HG02943 (cell line): ENCODE measurements at regions not wholly inside any gene's neighbourhood (a gene's known extent, or its start where the extent isn't known, plus 50 kb on each side); places are given as distances from the start of the nearest gene placed in this dataset.
"Not testable (repeated sequence)": the region's sequence is repeated elsewhere in the genome, so short reads cannot be mapped to it uniquely, and the experiment has no call there.

Experiments used
- ATAC-seq: cut with Tn5 transposase; IDR thresholded peaks from one replicate; pipeline ENCODE4 v1.9.1; 2021; ENCODE audit warnings: mild to moderate bottlenecking, low read depth, moderate library complexity; ENCODE audit not compliant: unreplicated experiment

DNA sequence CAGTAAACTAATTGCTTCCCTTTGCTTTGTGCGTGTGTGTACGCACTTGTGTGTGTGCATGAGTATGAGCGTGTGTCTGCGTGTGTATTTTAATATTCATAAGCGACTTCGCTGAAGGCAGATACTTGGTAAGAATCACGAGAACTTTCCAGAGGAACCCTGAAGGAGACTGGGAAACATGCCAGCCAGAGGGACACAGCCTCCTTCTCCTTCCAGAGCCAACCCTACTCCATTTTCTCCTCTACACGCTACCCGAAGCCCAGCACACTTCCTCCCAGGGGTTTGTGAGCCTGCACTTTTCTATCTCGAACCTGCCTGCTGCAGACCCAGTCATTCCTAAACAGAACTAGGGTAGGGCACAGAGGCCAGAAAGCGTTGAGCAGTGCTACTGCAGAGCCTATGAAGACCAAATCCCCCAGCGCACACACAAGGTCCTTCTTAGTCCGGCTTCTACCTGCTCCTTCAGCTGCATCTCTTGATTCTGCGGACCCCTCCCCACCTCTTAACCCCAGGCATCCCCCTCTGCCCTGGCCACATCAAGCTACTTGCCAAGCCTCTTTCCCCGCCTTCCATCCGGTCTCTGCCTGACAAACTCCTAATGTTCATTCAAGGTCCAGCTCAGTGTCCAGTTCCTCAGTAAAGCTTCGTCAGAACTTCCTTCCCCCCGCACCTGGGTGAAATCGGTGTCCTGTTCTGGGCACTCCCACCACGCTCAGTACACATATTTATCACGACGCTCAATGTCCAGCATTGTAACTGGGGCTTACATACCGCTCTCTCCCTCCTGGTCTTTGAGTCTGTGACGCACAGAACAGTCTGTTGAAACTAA lies 191.8 kb downstream of the FAM43A start:
- no peak for ATAC-seq

DNA sequence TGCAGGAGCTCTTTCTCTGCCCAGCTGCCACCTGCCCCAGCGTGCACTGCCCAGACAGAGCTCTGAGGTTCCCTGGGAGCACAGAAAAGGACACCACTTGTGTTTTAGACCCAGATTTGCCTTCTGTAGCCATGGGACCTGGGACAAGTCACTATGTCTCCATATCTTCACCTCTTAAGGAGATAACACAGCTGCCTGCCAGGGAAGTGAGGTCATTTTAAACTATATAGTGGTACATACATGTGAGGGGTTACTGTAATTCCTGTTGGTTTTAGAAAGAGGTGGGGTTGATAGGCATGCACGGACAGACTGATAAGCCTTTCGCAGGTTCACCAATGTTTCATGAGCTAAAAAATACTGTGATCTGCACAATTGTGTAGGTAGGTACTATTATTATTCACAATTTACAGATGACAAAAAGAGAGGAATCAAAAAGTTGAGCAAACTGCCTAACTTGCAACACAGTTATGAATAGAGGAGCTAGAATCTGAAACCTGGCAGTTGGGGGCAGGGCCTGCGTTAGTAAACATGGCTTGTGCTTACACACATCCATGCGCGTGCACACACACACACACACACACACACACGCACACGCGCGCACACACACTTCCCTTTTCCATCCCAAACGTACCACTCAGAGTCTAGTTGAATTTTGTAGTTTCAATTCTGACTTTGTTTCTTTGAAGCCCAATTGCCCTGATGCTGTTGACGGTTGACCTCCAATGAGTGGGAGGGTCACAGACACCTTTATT lies 193.6 kb downstream of the FAM43A start:
- no peak for ATAC-seq

- no peak for ATAC-seq
Measured at GRCh38 chr3:194879991-194880939, 194.6 kb downstream of the FAM43A start.

GRCh38 chr3:194880940-194881925 lies 195.6 kb downstream of the FAM43A start:
- ATAC-seq: no peak

DNA sequence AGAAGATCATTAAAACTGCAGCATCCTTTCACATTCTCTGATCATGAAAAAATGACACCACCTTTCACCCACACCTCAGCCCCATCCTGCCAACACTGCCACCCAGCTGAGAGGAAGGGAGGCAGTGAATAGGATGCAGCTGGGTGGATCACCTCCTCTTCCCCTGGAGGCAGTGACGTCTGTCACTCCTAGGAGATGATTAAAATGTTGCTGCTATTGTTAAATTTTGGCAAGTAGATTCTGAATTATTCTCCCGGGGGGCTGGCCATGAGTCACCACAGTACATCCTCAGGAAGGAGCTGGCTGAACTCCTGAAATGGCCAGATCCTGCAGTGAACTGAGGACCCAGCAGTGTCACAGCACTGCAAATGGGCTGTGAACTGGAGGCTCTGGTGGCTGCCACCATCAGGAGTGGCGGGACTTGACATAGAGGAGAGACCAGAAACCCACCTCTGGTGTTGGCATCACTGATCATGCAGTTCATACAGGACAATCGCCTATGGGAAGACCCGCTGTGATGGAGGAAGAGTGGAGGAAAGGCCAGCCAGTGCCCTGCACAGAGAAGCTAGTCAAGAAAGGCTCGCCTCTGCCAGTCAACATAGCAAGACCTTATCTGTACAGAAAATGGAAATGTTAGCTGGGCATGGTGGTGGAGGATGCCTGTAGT lies 199.1 kb downstream of the FAM43A start:
- no peak for ATAC-seq

DNA sequence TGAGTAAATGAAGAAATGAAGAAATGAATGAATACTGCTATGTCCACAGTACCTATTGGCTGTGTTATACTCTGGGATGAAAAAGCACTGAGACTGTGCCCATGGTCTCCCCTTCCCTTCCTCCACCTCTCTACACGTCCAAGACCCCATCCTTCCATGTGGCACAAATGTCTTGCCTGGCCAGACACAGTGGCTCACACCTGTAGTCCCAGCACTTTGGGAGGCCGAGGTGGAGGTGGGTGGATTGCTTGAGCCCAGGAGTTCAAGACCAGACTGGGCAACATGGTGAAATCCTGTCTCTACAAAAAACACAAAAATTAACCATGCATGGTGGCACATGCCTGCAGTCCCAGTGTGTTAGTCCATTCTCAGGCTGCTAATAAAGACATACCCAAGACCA lies 200.1 kb downstream of the FAM43A start:
- no peak for ATAC-seq

DNA sequence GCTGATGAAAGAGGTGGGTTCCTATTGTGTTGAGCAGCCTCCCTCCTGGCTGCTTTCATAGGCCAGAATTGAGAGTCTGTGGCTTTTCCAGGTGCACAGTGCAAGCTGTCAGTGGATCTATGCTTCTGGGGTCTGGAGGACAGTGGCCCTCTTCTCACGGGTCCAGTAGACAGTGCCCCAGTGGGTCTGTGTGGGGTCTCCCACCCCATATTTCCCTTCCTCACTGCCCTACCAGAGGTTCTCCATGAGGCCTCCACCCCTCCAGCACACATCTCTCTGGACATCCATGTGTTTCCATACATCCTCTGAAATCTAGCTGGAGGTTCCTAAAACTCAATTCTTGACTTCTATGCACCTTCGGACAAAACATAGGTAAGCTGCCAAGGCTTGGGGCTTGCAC lies 201.2 kb downstream of the FAM43A start:
- ATAC-seq: no peak

DNA sequence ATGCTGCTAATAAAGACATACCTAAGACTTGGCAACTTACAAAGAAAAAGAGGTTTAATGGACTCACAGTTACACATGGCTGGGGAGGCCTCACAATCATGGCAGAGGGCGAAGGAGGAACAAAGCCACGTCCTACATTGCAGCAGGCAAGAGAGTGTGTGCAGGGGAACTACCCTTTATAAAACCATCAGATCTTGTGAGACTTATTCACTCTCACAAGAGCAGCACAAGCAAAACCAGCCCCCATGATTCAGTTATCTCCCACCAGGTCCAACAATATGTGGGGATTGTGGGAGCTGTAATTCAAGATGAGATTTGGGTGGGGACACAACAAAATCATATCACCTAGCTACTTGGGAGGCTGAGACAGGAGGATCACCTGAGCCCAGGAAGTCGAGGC lies 202.4 kb downstream of the FAM43A start:
- not testable (repeated sequence) for ATAC-seq

DNA sequence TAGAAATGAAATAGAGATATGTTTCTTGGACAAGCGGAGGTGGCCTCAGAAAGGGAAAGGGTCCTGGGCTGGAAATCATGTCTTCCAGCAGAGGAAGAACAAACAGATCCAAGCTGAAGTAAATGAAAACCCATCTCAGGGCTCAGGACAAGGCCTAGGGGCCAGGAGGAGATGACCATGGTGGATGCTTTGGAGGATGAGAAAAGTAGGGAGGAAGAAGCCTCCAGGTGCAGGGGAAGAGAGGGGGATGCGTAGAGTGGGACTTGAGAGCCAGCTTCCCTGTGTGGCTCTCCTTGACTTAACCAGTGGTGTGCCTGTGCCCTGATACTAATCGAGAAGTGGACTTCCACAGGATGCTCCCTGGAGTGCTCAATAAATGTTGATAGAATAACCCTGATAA lies 203.2 kb downstream of the FAM43A start:
- no peak for ATAC-seq

DNA sequence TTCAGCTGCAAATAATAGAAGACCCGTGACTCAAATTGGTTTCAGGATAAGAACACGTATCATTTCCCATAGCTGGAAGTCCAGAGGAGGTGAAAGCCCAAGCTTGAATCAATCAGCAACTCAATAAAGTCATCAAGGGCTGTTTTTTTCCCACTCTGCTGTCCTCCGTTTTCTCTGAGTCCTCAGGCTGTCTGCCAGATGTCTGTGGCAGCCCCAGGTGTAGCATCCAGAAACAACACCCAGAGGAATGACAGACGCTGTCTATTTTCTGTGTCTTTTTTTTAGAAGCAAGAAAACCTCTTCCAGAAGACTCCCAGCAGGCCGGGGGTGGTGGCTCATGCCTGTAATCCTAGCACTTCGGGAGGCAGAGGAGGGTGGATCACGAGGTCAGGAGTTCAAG lies 204.4 kb downstream of the FAM43A start:
- no peak for ATAC-seq

- no peak for ATAC-seq
Measured at GRCh38 chr3:194893121-194893987, 207.7 kb downstream of the FAM43A start.

DNA sequence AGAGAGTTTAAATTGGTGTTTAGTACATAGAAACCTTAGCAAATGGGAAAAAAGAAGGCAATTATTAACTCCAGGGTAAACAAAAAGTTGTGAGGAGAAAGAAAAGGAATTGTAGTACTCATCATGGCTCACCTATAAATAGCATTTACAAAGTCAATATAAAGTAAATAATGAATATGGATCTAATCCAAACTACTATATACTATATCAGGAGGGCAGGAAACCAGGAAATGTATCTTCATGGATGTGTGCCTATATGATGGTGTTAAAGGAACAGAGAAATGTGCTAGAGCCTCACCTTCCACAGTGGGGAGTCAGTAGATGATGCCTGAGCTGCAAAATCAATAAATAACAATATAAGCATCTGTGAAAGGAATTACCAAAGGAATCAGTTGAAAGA lies 208.9 kb downstream of the FAM43A start:
- ATAC-seq: no peak

DNA sequence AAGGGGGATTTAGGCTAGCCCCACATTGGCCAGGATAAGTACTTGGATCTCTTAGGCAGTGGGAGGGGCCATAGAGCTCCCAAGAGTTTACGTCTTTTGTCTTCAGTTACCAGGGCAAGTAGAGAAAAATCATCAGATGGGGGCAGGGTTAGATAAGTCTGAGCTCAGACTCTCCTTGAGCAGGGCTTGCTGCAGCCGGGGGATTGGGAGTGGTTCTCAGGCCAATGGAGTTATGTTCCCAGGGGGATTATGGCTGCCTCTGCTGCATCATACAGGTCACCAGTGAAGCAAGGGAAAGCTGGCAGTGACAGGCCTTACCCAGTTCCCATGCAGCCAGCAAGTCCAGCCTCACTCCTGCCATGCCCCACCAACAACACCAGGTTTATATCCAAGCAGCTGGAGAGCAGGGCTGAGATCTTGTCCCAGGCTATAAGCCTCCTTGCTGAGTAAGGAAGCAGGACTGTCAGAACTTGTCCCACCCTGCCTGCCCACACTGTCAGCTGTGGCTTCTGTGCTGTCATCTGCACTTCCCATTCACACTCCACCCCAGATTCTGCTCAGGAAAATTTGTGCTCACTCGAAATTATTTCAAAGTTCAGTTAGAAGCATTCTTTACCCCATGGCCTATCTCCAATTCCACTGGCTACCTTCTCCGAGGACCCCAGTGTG lies 215.3 kb downstream of the FAM43A start:
- ATAC-seq: no peak

DNA sequence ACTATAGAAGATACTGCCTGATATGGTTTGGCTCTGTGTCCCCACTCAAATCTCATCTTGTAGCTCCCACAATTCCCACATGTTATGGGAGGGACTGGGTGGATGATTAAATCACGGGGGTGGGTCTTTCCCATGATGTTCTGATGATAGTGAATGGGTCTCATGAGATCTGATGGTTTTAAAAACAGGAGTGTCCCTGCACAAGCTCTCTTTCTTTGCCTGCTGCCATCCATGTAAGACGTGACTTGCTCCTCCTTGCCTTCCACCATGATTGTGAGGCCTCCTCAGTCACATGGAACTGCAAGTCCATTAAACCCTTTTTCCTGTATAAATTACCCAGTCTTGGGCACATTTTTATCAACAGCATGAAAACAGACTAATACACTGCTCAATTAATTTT lies 217.8 kb downstream of the FAM43A start:
- ATAC-seq: not testable (repeated sequence)

GRCh38 chr3:194904999-194905398 lies 219.3 kb downstream of the FAM43A start:
- not testable (repeated sequence) for ATAC-seq

GRCh38 chr3:194905696-194906095 lies 220.0 kb downstream of the FAM43A start:
- ATAC-seq: no peak

- ATAC-seq: no peak
Measured at GRCh38 chr3:194906229-194906629, 220.5 kb downstream of the FAM43A start.
